ENCODE measurements at regions not wholly inside any gene's neighbourhood (a gene's known extent, or its start where the extent isn't known, plus 50 kb on each side); places are given as distances from the start of the nearest gene placed in this dataset.

- 53 to 54% methylated on average over 4 of the region's 4 CpGs for WGBS, 2 donors
- Histone ChIP-seq H3K4me1 (ENCODE audit: control insufficient read depth in 2 of 2, insufficient read depth in 2 of 2, low read length in 1 of 2) (no peaks in the 10 kb centered on the region), H3K27ac (ENCODE audit: low read depth in 2 of 2, low read length in 1 of 2) (no peak overlapping the region)
These were observed 133.6 kb upstream of the SESN3 start for GRCh38 chr11:95364324-95365295.

DNA sequence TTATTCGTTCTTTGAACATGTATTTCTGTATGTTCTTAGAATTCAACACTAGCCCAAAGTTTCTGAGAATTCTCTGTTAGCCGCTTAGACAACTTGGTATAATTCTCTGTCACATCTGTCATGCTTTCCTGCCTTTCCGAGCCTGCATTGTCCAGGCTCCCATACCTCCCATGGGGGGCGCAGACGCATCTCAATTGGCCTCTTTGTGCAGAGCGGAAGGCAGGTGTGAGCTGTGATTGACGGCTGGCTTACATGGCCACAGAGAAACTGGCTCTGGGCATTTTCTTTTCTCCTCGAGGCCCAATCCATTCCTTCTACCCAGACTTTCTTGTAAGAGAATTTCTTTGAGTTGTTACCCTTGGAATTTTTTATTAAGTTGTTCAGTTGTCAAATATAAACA is 132.7 kb upstream of the SESN3 start:
- H3K27me3 ChIP-seq (ENCODE audit: control insufficient read depth in 1 of 2, insufficient read depth in 2 of 2, low read length in 2 of 2) = no peaks in the 10 kb centered on the region
- no peaks in the 10 kb centered on the region for H3K36me3 ChIP-seq (ENCODE audit: control insufficient read depth in 2 of 2, insufficient read depth in 2 of 2, low read length in 1 of 2)
- WGBS, 2 donors = 76 to 78% methylated on average over 8 of the region's 8 CpGs
- no peak overlapping the region for H3K27ac ChIP-seq (ENCODE audit: low read depth in 2 of 2, low read length in 1 of 2)
- H3K4me1 ChIP-seq (ENCODE audit: control insufficient read depth in 2 of 2, insufficient read depth in 2 of 2, low read length in 1 of 2) = no peaks in the 10 kb centered on the region
- H3K4me3 ChIP-seq (ENCODE audit: low read depth in 1 of 2, low read length in 2 of 2) = no peak overlapping the region
- H3K9me3 ChIP-seq (ENCODE audit: control insufficient read depth in 2 of 2, insufficient read depth in 1 of 2, low read depth in 1 of 2, low read length in 1 of 2) = peaks cover 0 to 2% of the 10 kb centered on the region in 2 donors

More at GRCh38 chr11:95364324-95365295, 133.6 kb upstream of the SESN3 start:
- Histone ChIP-seq H3K4me3 (ENCODE audit: low read depth in 1 of 2, low read length in 2 of 2) (no peak overlapping the region), H3K36me3 (ENCODE audit: control insufficient read depth in 2 of 2, insufficient read depth in 2 of 2, low read length in 1 of 2) (no peaks in the 10 kb centered on the region), H3K9me3 (ENCODE audit: control insufficient read depth in 2 of 2, insufficient read depth in 1 of 2, low read depth in 1 of 2, low read length in 1 of 2) (peaks cover 0 to 2% of the 10 kb centered on the region in 2 donors), H3K27me3 (ENCODE audit: control insufficient read depth in 1 of 2, insufficient read depth in 2 of 2, low read length in 2 of 2) (no peaks in the 10 kb centered on the region)

DNA sequence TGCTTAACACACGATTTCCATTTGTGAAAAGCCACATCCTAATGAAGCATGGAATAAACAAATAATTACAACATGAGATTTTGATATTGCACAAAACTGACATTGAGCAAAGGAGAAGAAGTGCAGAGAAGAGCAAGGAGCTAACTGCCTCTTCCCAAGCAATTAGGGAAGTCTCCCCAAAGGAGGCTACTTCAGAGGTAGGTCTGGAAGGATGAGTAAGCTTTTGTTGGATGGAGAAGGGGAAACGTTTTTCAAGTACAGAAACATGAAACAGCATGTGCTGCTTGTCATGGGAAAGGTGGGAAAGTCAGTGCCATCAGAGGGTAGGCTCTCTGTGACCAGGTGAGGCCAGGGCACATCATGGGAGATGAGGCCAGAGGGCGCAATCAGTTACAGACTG is 132.2 kb upstream of the SESN3 start:
- Histone ChIP-seq H3K36me3 (ENCODE audit: control insufficient read depth in 2 of 2, insufficient read depth in 2 of 2, low read length in 1 of 2) (no peaks in the 10 kb centered on the region), H3K4me3 (ENCODE audit: low read depth in 1 of 2, low read length in 2 of 2) (no peak overlapping the region), H3K27me3 (ENCODE audit: control insufficient read depth in 1 of 2, insufficient read depth in 2 of 2, low read length in 2 of 2) (no peaks in the 10 kb centered on the region), H3K4me1 (ENCODE audit: control insufficient read depth in 2 of 2, insufficient read depth in 2 of 2, low read length in 1 of 2) (no peaks in the 10 kb centered on the region), H3K9me3 (ENCODE audit: control insufficient read depth in 2 of 2, insufficient read depth in 1 of 2, low read depth in 1 of 2, low read length in 1 of 2) (peaks cover 0 to 2% of the 10 kb centered on the region in 2 donors), H3K27ac (ENCODE audit: low read depth in 2 of 2, low read length in 1 of 2) (no peak overlapping the region)
- 53 to 58% methylated on average over 3 of the region's 3 CpGs for WGBS, 2 donors

- H3K27ac ChIP-seq (ENCODE audit: low read depth in 2 of 2, low read length in 1 of 2) = no peak overlapping the region
- no peaks in the 10 kb centered on the region for H3K27me3 ChIP-seq (ENCODE audit: control insufficient read depth in 1 of 2, insufficient read depth in 2 of 2, low read length in 2 of 2)
- H3K4me3 ChIP-seq (ENCODE audit: low read depth in 1 of 2, low read length in 2 of 2) = no peak overlapping the region
- peaks cover 0 to 2% of the 10 kb centered on the region in 2 donors for H3K9me3 ChIP-seq (ENCODE audit: control insufficient read depth in 2 of 2, insufficient read depth in 1 of 2, low read depth in 1 of 2, low read length in 1 of 2)
- no peaks in the 10 kb centered on the region for H3K4me1 ChIP-seq (ENCODE audit: control insufficient read depth in 2 of 2, insufficient read depth in 2 of 2, low read length in 1 of 2)
- no peaks in the 10 kb centered on the region for H3K36me3 ChIP-seq (ENCODE audit: control insufficient read depth in 2 of 2, insufficient read depth in 2 of 2, low read length in 1 of 2)
- 91 to 93% methylated on average over 2 of the region's 2 CpGs for WGBS, 2 donors
These were observed 130.2 kb upstream of the SESN3 start for GRCh38 chr11:95361180-95361579.

- peaks cover 0 to 2% of the 10 kb centered on the region in 2 donors for H3K9me3 ChIP-seq (ENCODE audit: control insufficient read depth in 2 of 2, insufficient read depth in 1 of 2, low read depth in 1 of 2, low read length in 1 of 2)
- no peaks in the 10 kb centered on the region for H3K4me1 ChIP-seq (ENCODE audit: control insufficient read depth in 2 of 2, insufficient read depth in 2 of 2, low read length in 1 of 2)
- WGBS, 2 donors = 90 to 93% methylated on average over 8 of the region's 8 CpGs
- H3K27me3 ChIP-seq (ENCODE audit: control insufficient read depth in 1 of 2, insufficient read depth in 2 of 2, low read length in 2 of 2) = no peaks in the 10 kb centered on the region
- H3K36me3 ChIP-seq (ENCODE audit: control insufficient read depth in 2 of 2, insufficient read depth in 2 of 2, low read length in 1 of 2) = no peaks in the 10 kb centered on the region
- H3K4me3 ChIP-seq (ENCODE audit: low read depth in 1 of 2, low read length in 2 of 2) = no peak overlapping the region
- H3K27ac ChIP-seq (ENCODE audit: low read depth in 2 of 2, low read length in 1 of 2) = no peak overlapping the region
These were observed 129.5 kb upstream of the SESN3 start for GRCh38 chr11:95360377-95361075.

DNA sequence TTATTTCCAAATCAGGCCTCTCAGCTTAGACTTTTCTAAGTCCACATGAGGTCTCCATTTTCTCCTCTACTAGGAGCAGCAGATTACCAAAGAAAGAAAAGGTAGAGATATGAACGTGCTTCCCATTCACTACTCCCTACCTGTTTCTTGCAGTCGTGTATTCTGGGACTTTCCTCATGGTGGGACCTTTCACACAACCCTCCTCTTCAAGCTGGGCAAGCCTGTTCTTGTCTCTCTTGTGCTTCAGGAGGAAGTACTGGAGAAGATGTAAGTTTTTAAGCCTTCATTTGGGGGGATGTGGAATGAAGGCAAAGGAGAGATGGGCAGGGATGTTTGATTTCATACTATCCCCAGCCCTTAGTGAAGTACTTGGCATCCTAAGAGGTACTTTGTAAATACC is 128.8 kb upstream of the SESN3 start:
- Histone ChIP-seq H3K36me3 (ENCODE audit: control insufficient read depth in 2 of 2, insufficient read depth in 2 of 2, low read length in 1 of 2) (no peaks in the 10 kb centered on the region), H3K27ac (ENCODE audit: low read depth in 2 of 2, low read length in 1 of 2) (no peak overlapping the region), H3K9me3 (ENCODE audit: control insufficient read depth in 2 of 2, insufficient read depth in 1 of 2, low read depth in 1 of 2, low read length in 1 of 2) (no peaks in the 10 kb centered on the region), H3K27me3 (ENCODE audit: control insufficient read depth in 1 of 2, insufficient read depth in 2 of 2, low read length in 2 of 2) (no peaks in the 10 kb centered on the region), H3K4me1 (ENCODE audit: control insufficient read depth in 2 of 2, insufficient read depth in 2 of 2, low read length in 1 of 2) (no peaks in the 10 kb centered on the region), H3K4me3 (ENCODE audit: low read depth in 1 of 2, low read length in 2 of 2) (no peak overlapping the region)
- 41 to 68% methylated on average over 2 of the region's 2 CpGs for WGBS, 2 donors

- 66 to 85% methylated on average over 1 of the region's 1 CpG for WGBS, 2 donors
These were observed 128.3 kb upstream of the SESN3 start for GRCh38 chr11:95359341-95359663.

DNA sequence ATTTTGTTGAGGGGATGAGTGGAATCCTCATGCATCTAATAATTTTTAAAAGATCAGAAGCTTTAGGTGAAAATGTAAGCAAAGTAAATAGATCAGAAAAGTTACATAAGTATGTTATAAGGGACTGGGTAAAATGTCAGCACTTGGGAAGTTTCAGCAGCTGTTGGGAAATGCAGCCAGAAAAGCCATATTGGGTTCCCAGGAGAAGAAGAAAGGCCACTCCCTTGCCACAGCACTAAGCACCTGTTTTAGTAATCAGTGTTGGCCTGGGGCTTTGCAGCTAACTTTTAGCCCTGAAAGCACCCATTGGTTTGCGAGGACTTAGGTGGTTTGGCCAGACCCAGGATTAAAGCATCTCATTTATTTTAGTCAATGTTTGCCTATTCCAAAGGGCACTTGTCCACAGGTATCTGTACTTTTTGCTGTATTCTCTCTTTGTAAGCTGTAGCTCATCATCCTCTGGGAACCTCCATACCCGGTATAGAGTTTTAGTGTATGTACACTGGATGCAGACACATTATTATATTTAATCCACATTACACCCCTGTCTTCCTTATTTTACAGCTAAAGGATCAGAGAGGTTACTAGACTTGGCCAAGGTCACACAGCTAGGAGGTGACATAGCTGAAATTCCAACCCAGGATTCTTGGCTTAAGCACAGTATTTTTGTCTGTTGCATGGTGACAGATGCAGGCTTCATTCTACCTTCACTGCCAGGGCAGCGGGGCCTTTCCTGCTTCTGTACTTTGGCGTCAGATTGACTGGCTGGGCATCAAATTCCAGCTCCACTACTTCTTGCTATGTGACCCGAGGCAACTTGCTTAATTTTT is 127.7 kb upstream of the SESN3 start:
- no peak overlapping the region for H3K4me3 ChIP-seq (ENCODE audit: low read depth in 1 of 2, low read length in 2 of 2)
- H3K9me3 ChIP-seq (ENCODE audit: control insufficient read depth in 2 of 2, insufficient read depth in 1 of 2, low read depth in 1 of 2, low read length in 1 of 2) = no peaks in the 10 kb centered on the region
- H3K4me1 ChIP-seq (ENCODE audit: control insufficient read depth in 2 of 2, insufficient read depth in 2 of 2, low read length in 1 of 2) = no peaks in the 10 kb centered on the region
- WGBS, 2 donors = 37 to 54% methylated on average over 5 of the region's 5 CpGs
- H3K27me3 ChIP-seq (ENCODE audit: control insufficient read depth in 1 of 2, insufficient read depth in 2 of 2, low read length in 2 of 2) = no peaks in the 10 kb centered on the region
- H3K36me3 ChIP-seq (ENCODE audit: control insufficient read depth in 2 of 2, insufficient read depth in 2 of 2, low read length in 1 of 2) = no peaks in the 10 kb centered on the region
- H3K27ac ChIP-seq (ENCODE audit: low read depth in 2 of 2, low read length in 1 of 2) = peak overlapping the region; percentile 4 to 61

More at GRCh38 chr11:95359341-95359663, 128.3 kb upstream of the SESN3 start:
- Histone ChIP-seq H3K27ac (ENCODE audit: low read depth in 2 of 2, low read length in 1 of 2) (peak overlapping the region in 1 of 2 donors; percentile 4), H3K4me1 (ENCODE audit: control insufficient read depth in 2 of 2, insufficient read depth in 2 of 2, low read length in 1 of 2) (no peaks in the 10 kb centered on the region), H3K9me3 (ENCODE audit: control insufficient read depth in 2 of 2, insufficient read depth in 1 of 2, low read depth in 1 of 2, low read length in 1 of 2) (no peaks in the 10 kb centered on the region), H3K27me3 (ENCODE audit: control insufficient read depth in 1 of 2, insufficient read depth in 2 of 2, low read length in 2 of 2) (no peaks in the 10 kb centered on the region), H3K36me3 (ENCODE audit: control insufficient read depth in 2 of 2, insufficient read depth in 2 of 2, low read length in 1 of 2) (no peaks in the 10 kb centered on the region), H3K4me3 (ENCODE audit: low read depth in 1 of 2, low read length in 2 of 2) (no peak overlapping the region)

DNA sequence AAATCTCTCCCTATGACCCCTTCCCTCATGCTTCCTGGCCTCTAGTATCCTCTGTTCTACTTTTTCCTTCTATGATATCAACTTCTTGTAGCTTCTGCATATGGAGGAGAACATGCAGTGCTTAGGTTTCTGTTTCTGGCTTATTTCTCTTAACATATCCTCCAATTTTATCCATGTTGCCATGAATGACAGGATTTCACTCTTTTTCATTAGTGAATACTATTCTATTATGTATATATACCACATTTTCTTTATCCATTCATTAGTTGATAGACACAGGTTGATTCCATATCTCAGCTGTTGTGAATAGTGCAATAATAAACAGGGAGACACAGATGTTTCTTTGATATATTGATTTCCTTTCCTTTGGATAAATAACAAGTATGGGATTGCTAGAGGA is 123.3 kb upstream of the SESN3 start:
- Histone ChIP-seq H3K27me3 (ENCODE audit: control insufficient read depth in 1 of 2, insufficient read depth in 2 of 2, low read length in 2 of 2) (no peaks in the 10 kb centered on the region), H3K9me3 (ENCODE audit: control insufficient read depth in 2 of 2, insufficient read depth in 1 of 2, low read depth in 1 of 2, low read length in 1 of 2) (no peaks in the 10 kb centered on the region), H3K4me3 (ENCODE audit: low read depth in 1 of 2, low read length in 2 of 2) (no peak overlapping the region), H3K4me1 (ENCODE audit: control insufficient read depth in 2 of 2, insufficient read depth in 2 of 2, low read length in 1 of 2) (no peaks in the 10 kb centered on the region), H3K36me3 (ENCODE audit: control insufficient read depth in 2 of 2, insufficient read depth in 2 of 2, low read length in 1 of 2) (no peaks in the 10 kb centered on the region), H3K27ac (ENCODE audit: low read depth in 2 of 2, low read length in 1 of 2) (no peak overlapping the region)

Data from esophagus (tissue), 2 donors.